Endothelial cell (in vitro differentiated cells): ENCODE measurements at regions not wholly inside any gene's neighbourhood (a gene's known extent, or its start where the extent isn't known, plus 50 kb on each side); places are given as distances from the start of the nearest gene placed in this dataset.

Source experiments
- DNase-seq: peaks from one replicate; pipeline ENCODE4 v3.0.0; 2021; ENCODE audit warnings: low spot score
- H3K27ac Mint-ChIP-seq: one replicate; pipeline ENCODE4 v1.8.0; 2021; ENCODE audit warnings: mixed read lengths, inconsistent platforms; ENCODE audit not compliant: unreplicated experiment
- H3K27me3 Mint-ChIP-seq: one replicate; pipeline ENCODE4 v1.8.0; 2021; ENCODE audit warnings: mild to moderate bottlenecking, moderate library complexity, mixed read lengths, inconsistent platforms; ENCODE audit not compliant: unreplicated experiment
- H3K36me3 Mint-ChIP-seq: one replicate; pipeline ENCODE4 v1.8.0; 2021; ENCODE audit warnings: mild to moderate bottlenecking, low read depth, mixed read lengths, inconsistent platforms; ENCODE audit not compliant: unreplicated experiment
- H3K4me1 Mint-ChIP-seq: one replicate; pipeline ENCODE4 v1.8.0; 2021; ENCODE audit warnings: mild to moderate bottlenecking, mixed read lengths, inconsistent platforms; ENCODE audit not compliant: unreplicated experiment
- H3K4me3 Mint-ChIP-seq: one replicate; pipeline ENCODE4 v1.8.0; 2021; ENCODE audit warnings: mild to moderate bottlenecking, mixed read lengths, inconsistent platforms; ENCODE audit not compliant: unreplicated experiment
- H3K9me3 Mint-ChIP-seq: one replicate; pipeline ENCODE4 v1.8.0; 2021; ENCODE audit warnings: mixed read lengths, inconsistent platforms; ENCODE audit not compliant: unreplicated experiment
- CTCF ChIP-seq: fragments of 200-600 bp; sonication (generic); IDR thresholded peaks from one replicate; pipeline ENCODE4 v1.5.0; 2021; ENCODE audit warnings: antibody characterized with exemption; ENCODE audit not compliant: unreplicated experiment

DNA sequence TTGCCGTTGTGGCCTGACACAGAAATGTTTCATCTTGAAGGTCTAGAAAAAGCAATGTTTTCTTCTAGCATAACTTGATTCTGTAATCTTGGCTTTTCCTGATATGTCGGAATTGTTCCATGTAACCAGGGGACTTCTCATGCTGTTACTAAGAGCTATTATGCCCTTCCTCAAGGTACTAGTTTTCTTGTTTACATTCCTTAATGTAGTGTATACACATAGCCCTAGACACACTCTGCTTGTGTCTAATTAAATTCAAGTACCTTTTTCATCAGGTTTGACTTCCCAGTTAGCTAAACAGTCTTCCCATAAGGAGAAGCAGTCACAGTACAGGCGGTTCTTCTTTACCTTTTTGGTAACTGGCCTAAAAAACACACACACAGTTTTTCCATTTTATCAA lies 89.4 kb upstream of the KCNK12 start:
- TF ChIP-seq CTCF: no peak
- Mint-ChIP-seq H3K27ac (no peak overlapping the region), H3K27me3 (peaks cover 4% of the 10 kb centered on the region), H3K9me3 (no peaks in the 10 kb centered on the region), H3K36me3 (no peaks in the 10 kb centered on the region), H3K4me1 (peaks cover 2% of the 10 kb centered on the region), H3K4me3 (no peak overlapping the region)
- no peak for DNase-seq

- H3K4me1 Mint-ChIP-seq: peaks cover 2% of the 10 kb centered on the region
- no peaks in the 10 kb centered on the region for H3K36me3 Mint-ChIP-seq
- H3K27ac Mint-ChIP-seq: no peak overlapping the region
- H3K27me3 Mint-ChIP-seq: peaks cover 8% of the 10 kb centered on the region
- no peak for DNase-seq
- H3K9me3 Mint-ChIP-seq: no peaks in the 10 kb centered on the region
- no peak for TF ChIP-seq CTCF
- no peak overlapping the region for H3K4me3 Mint-ChIP-seq
These were observed 88.0 kb upstream of the KCNK12 start for GRCh38 chr2:47658646-47659320.

DNA sequence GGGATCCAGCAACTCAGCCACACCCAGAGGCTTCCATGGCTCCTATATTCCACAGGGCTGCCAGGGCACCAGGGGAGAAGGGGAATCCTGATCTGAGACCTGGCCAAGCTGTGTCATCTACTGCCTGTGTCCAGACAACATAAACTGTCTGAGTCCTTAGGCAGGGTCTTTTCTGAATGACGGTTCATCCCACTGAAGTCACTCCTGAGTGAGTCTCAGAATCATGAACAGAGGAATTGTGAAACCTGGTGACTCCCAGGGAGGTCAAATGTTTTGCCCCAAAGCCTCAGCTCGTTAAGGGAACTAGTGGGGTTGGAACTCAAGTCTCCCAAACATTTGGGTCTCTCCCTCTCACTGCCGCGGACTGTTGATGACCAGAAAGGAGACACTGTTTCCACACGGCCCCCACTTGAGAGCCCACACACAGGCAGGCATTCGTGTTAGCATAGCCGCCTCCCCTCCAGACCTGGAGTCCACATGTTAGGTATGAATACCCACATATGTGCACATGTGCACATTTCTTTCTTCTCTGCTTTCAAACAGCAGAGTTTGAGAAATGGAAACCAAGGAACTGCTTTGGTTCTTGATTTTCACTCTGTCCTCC lies 87.2 kb upstream of the KCNK12 start:
- Mint-ChIP-seq H3K27me3 (peaks cover 8% of the 10 kb centered on the region), H3K27ac (no peak overlapping the region), H3K4me3 (no peak overlapping the region), H3K4me1 (no peaks in the 10 kb centered on the region), H3K36me3 (no peaks in the 10 kb centered on the region), H3K9me3 (no peaks in the 10 kb centered on the region)
- no peak for TF ChIP-seq CTCF
- DNase-seq: no peak

GRCh38 chr2:47656715-47657600 lies 86.2 kb upstream of the KCNK12 start:
- H3K27ac Mint-ChIP-seq: no peak overlapping the region
- H3K4me1 Mint-ChIP-seq: no peaks in the 10 kb centered on the region
- no peaks in the 10 kb centered on the region for H3K36me3 Mint-ChIP-seq
- no peak for TF ChIP-seq CTCF
- H3K4me3 Mint-ChIP-seq: no peak overlapping the region
- H3K27me3 Mint-ChIP-seq: peaks cover 8% of the 10 kb centered on the region
- H3K9me3 Mint-ChIP-seq: no peaks in the 10 kb centered on the region
- no peak for DNase-seq

DNA sequence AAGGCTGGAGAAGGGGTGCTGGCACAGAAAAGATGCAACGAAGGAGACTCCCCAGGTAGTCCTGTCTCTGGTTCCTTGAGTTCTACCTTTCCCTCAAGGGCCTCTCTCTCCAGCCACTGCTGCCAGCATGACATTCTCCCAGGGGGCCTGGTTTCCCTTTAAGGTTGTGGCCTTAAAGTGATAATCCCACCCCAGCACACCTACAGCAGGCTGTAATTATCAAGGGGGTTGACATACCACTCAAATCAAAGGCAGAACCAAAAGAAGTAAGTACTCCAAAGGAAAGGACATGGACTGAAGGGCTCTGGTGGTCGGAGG lies 84.7 kb upstream of the KCNK12 start:
- Mint-ChIP-seq H3K4me1 (peaks cover 2% of the 10 kb centered on the region), H3K36me3 (no peaks in the 10 kb centered on the region), H3K27ac (no peak overlapping the region), H3K4me3 (no peak overlapping the region), H3K9me3 (no peaks in the 10 kb centered on the region), H3K27me3 (peaks cover 8% of the 10 kb centered on the region)
- no peak for DNase-seq
- TF ChIP-seq CTCF: no peak
